ENCODE measurements at regions not wholly inside any gene's neighbourhood (a gene's known extent, or its start where the extent isn't known, plus 50 kb on each side); places are given as distances from the start of the nearest gene placed in this dataset.
"Not testable (repeated sequence)": the region's sequence is repeated elsewhere in the genome, so short reads cannot be mapped to it uniquely, and the experiment has no call there.

DNA sequence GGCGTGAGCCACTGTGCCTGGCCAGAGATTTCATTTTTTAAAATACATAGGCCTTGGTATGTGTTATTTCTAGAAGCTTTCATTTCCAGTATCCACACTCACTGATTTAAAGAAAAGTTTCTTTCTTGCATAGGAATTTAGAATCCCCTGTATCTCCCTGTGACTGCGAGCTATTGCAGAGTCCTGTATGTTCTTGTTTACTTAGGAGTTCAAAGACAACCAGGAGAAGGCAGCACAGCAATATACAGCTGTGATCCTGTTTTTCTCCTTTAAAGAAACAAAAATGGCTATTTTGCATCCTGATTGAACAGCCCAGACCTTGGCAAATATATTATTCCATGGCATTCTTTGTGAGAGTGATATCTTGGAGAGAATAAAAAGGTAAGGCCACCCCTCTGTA, 185.0 kb upstream of the COX10 start:
- intact Hi-C loops (cut with DNase I) = no loop called here

GRCh38 chr17:13885550-13885949, 183.8 kb upstream of the COX10 start:
- Histone ChIP-seq H3K27me3 (no peaks in the 10 kb centered on the region), H3K27ac (no peak overlapping the region), H3K4me3 (no peak overlapping the region), H3K36me3 (no peaks in the 10 kb centered on the region), H3K9me3 (peaks cover 4% of the 10 kb centered on the region), H3K4me1 (no peaks in the 10 kb centered on the region)
- intact Hi-C loops (cut with DNase I) = no loop called here
- ATAC-seq (no peak), DNase-seq (no peak)
- TF ChIP-seq, protein P1, sequence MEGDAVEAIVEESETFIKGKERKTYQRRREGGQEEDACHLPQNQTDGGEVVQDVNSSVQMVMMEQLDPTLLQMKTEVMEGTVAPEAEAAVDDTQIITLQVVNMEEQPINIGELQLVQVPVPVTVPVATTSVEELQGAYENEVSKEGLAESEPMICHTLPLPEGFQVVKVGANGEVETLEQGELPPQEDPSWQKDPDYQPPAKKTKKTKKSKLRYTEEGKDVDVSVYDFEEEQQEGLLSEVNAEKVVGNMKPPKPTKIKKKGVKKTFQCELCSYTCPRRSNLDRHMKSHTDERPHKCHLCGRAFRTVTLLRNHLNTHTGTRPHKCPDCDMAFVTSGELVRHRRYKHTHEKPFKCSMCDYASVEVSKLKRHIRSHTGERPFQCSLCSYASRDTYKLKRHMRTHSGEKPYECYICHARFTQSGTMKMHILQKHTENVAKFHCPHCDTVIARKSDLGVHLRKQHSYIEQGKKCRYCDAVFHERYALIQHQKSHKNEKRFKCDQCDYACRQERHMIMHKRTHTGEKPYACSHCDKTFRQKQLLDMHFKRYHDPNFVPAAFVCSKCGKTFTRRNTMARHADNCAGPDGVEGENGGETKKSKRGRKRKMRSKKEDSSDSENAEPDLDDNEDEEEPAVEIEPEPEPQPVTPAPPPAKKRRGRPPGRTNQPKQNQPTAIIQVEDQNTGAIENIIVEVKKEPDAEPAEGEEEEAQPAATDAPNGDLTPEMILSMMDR (IDR thresholded peaks at IDR 0.05) = no peak

More for the DNA sequence above, 185.0 kb upstream of the COX10 start:
- ATAC-seq = no peak
- H3K4me1 ChIP-seq = no peaks in the 10 kb centered on the region
- H3K27ac ChIP-seq = no peak overlapping the region
- no peaks in the 10 kb centered on the region for H3K27me3 ChIP-seq
- DNase-seq = no peak
- no peak overlapping the region for H3K4me3 ChIP-seq
- TF ChIP-seq, protein P1 (IDR thresholded peaks at IDR 0.05) = no peak
- H3K36me3 ChIP-seq = no peaks in the 10 kb centered on the region
- H3K9me3 ChIP-seq = peaks cover 4% of the 10 kb centered on the region

DNA sequence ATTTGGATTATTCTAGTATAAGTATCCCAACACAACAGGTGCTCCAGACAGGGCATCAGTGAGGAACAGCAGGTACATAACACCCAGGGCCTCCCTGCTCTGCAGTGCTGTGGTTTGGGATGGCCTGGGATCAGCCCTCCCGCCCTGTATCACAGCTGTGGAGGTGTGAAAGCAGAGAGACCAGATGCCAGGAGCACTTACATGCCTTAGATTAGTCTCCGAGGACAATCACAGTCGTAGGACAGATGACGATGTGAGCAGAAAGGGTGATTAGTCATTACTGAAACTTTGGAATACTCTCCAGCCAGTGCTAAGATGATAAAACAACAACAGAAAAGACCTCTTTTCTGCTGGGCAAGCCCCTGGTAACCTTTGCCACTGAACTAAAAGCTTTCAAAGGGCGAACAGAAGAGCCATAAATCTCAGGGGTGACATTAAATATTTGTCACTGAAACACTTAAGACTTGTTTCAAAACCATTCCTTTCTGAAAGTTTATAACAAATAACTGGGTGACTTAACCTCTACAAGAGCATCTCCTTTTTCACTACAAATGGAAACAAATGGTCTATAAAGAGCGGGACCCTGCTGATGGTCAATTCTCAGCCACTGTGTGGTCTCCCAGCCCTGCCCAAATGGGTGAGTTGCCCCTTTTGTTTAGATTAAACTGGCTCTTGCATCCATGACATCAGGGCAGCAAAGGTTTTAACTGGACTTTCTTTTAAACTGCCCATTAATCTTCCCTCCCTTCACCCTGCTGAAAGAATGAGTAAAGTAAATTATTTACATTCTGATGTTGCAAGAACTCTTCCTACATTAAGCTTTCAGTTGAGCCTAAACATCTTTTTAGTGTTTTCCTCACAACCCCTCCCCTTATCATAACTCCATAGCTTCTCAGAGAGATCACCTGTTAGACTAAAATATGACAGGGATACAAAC, 183.1 kb upstream of the COX10 start:
- Histone ChIP-seq H3K36me3 (no peaks in the 10 kb centered on the region), H3K27ac (no peak overlapping the region), H3K4me3 (no peak overlapping the region), H3K27me3 (no peaks in the 10 kb centered on the region), H3K9me3 (peaks cover 4% of the 10 kb centered on the region), H3K4me1 (no peaks in the 10 kb centered on the region)
- DNase-seq = no peak
- intact Hi-C loops (cut with DNase I) = no loop called here
- TF ChIP-seq, protein P1 (IDR thresholded peaks at IDR 0.05) = no peak
- no peak for ATAC-seq

- no peaks in the 10 kb centered on the region for H3K36me3 ChIP-seq
- intact Hi-C loops (cut with DNase I) = no loop called here
- H3K27me3 ChIP-seq = no peaks in the 10 kb centered on the region
- ATAC-seq = no peak
- no peaks in the 10 kb centered on the region for H3K9me3 ChIP-seq
- TF ChIP-seq, protein P1 (IDR thresholded peaks at IDR 0.05) = no peak
- DNase-seq = no peak
- H3K4me1 ChIP-seq = no peaks in the 10 kb centered on the region
- no peak overlapping the region for H3K27ac ChIP-seq
- H3K4me3 ChIP-seq = no peak overlapping the region
Observed at GRCh38 chr17:13888056-13888609, 181.2 kb upstream of the COX10 start.

- DNase-seq; intact Hi-C loops (cut with DNase I); H3K27ac ChIP-seq; H3K9me3 ChIP-seq; ATAC-seq; H3K4me1 ChIP-seq; H3K36me3 ChIP-seq; H3K4me3 ChIP-seq; H3K27me3 ChIP-seq: not testable (repeated sequence)
Observed at GRCh38 chr17:13908971-13909370, 160.3 kb upstream of the COX10 start.

- DNase-seq (no peak), ATAC-seq (no peak)
- Histone ChIP-seq H3K27me3 (no peaks in the 10 kb centered on the region), H3K27ac (no peak overlapping the region), H3K9me3 (no peaks in the 10 kb centered on the region), H3K4me3 (no peak overlapping the region), H3K36me3 (no peaks in the 10 kb centered on the region), H3K4me1 (no peaks in the 10 kb centered on the region)
- TF ChIP-seq, protein P1 (IDR thresholded peaks at IDR 0.05) = no peak
- intact Hi-C loops (cut with DNase I) = no loop called here
Observed at GRCh38 chr17:13909901-13910519, 159.3 kb upstream of the COX10 start.

Data from upper lobe of right lung (tissue), 1 donor.